ENCODE measurements at regions not wholly inside any gene's neighbourhood (a gene's known extent, or its start where the extent isn't known, plus 50 kb on each side); places are given as distances from the start of the nearest gene placed in this dataset.
A peak's percentile ranks its signal among the peaks of the same experiment; 100 is the strongest.

DNA sequence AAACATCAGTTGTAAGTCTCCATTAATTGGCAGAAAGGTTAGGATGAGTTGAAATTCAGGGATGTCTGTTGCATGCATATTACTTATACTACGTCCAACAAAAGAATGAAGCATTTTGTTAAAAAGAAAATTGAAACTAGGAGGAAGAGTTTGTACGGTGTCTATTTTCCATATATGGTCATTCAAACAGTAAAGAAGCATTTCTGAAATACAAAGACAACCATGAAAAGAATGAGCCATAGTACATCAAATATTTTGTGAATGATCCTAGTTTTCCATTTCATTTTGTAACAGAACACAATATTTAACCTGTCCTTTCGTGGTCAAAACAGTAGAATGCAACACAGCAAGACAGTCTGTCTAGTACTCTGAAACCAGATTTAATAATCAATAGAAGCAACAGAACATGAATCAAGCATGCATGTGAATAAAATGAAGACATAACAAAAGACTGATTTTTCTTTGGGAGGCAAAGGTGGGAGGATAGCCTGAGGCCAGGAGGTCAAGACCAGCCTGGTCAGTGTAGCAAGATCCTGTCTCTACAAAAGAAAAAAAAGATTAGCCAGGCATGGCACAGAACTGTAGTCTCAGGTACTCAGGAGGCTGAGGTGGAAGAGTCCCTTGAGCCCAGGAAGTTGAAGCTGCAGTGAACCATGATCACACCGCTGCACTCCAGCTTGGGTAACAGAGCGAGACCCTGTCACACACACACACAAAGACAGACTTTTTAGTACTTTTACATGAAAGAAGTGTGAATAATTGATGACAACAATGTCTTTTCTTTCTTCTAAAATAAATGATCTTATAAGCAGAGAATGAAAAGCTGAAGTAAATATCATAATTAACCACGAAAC is 156.0 kb downstream of the LRIG3 start:
- no peak for DNase-seq

DNA sequence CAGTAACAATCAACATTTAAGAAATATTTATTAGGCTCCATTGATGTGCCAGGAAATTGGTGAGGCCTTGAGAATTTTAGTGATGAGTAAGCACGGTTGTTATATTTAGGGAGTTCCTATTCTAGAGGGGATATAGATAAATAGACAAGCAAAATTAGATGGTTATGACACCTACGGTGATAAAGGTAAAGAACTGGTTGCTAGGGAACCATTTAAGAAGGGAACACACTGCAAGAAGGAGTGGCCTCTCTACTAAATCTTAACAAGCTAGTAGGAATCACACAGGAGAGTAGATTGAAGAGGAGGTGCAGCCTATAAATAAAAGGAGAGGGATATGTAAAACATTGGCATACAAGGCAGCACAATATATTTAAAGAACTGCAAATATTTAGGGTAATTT is 155.2 kb downstream of the LRIG3 start:
- DNase-seq: no peak

DNA sequence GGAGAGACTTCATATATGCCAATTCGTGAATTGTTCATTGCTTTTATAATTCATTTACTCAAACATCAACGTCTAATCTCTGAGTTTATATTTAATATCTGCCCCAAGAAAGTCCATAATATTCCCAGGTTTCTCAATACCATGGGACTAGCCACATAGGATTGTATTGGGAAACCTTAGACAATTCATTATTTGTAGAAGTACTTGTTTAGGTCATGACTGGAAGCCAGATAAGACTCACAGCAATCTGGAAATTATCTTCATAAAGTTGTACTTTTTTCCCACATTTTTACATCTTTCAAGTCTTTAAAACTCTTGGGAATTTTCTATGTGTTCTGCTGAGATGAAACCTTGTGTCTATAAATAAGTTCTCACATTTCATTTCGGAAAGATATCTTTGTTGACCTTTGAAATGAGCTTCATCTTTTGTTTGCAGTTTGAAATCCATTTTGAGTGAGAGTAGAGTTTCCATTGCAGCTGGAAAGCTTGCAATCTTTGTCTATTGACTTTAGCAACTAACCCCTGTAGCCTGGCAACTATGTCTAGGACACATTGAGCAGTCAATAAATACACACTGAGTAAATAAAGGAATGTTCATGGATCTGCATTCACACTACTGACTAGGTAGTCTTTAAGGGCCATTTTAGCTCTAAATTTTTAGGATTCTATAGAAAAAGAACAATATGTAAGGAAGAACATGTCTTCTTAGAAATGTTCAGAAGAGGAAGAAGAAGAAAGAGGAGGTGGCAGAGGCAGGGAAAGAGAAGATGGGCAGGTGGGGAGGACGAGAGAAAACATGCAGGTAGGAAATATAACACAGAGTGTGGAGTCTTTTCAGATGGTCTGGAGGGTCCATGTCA is 154.4 kb downstream of the LRIG3 start:
- peak; percentile 79 for DNase-seq

DNA sequence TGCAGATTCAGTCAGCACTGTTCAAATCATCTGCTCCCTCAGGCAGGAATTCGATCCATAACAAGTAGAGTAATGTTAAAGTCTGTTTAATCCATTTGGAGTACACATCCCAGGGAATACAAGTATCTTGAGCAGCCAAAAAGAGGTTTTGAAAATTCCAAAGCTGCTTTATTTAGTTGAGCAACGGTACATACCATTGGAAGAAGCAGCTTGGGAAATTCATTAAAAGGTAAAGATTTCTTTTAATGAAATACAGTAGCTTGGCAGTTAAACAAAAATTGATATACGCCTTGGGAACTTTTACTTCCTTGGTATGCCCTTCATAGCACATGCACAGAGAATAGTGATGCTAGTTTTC is 153.8 kb downstream of the LRIG3 start:
- DNase-seq: no peak

DNA sequence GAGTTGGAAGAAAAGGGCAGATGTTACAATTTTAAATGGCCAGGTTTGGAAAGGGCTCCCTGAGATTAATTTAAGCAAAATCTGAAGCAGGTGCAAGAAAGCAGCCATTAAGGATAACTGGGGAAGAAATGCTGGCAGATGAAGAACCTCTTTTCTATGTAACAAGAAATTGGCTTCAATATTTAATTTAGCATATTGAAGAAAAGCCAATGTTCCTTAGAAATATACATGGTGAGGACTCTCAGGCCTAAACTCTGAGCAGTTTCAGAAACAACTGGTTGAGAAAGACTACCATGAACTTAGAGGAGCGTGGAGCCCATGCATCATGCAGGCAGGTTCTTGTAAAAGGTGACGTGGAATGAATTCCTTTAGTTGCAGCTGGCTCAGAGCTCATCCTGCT is 152.8 kb downstream of the LRIG3 start:
- DNase-seq: no peak

DNA sequence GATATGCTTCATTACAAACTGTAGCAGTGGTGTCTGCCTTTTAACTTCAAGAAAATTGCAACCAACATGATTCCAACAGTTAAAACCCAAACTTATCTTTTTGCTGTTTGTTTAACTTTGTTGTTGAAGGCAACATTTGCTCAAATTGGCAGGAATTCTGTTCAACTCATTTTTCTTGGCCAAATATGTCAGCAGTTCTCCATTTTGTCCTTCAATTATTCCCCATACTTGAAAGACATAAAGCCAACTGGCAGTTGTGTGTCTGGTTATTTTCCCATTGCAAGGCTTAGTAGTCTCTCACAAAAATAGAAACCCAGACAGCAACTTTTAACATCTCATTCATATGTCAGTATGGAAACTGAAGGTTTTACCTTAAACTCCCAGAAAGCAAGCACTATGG is 146.3 kb downstream of the LRIG3 start:
- DNase-seq: no peak

DNA sequence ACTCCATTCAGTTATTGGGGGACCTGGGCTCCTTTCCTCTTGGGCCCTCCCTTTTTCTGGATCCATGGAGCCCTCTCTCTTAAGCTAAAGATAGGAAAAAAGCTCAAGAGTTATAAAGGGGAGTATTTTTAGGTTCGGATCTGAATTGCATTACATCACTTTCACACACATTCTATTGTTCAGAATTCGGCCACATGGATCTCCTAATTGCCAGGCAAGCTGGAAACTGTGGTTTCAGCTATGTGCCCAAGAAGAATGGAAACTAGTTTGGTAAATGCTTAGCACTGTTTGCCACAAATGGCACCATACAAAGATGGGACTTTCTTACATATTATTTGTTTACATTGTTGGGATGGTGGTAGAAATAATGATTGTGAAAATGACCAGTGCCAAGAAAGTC is 145.6 kb downstream of the LRIG3 start:
- no peak for DNase-seq

DNA sequence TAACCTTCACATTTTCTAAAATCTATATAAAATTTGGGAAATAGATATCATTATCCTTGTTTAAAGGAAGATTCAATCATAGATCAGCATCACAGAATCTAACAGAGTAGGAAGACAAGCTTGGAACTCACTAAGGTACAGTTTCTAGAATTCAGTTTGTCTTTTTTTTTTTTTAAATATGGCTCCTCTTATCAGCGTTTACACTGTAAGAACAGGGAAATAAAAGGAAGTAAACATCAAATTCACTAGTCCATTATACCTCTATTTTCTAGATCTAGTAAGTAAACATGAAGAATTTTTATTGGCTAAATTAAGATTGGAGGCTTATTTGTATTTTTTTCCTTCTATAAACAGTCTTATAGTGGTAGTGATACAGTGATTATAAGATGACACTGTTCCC is 144.9 kb downstream of the LRIG3 start:
- no peak for DNase-seq

DNA sequence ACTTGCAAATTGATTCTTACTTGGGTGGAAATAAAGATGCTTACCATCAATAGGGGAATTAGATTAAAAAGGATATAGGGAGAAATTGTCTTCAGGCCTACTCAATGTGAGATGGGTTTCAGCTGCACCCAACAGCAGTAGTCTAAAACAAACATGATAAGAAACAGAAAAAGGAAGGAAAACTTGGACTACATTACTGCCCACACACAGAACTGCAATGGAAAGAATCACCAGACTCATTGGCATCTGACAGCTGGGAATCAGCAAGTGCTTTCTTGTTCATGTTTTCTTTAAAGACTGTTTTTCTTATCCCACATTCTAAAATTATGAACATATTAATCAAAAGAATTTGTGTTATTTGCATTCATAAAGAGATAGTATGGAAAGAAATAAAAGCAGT is 144.2 kb downstream of the LRIG3 start:
- no peak for DNase-seq

DNA sequence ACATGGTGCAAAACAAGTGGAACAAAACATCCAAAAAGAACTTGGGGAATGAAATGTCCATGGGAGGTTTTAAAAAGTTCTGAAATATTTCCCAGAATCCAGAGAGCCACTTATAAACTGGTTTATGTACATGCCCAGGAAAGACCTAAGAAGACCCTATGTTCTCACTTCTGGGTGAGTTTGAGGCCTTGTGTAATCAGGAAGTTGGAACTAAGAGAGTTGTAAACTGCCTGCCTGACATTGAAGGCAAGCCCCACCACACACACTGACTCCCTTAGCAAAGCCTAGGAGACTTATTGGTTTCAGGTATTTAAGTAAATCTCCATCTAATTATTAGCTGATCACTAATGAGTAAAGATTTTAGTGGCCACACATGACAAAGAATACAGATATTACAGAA is 142.5 kb downstream of the LRIG3 start:
- no peak for DNase-seq

DNA sequence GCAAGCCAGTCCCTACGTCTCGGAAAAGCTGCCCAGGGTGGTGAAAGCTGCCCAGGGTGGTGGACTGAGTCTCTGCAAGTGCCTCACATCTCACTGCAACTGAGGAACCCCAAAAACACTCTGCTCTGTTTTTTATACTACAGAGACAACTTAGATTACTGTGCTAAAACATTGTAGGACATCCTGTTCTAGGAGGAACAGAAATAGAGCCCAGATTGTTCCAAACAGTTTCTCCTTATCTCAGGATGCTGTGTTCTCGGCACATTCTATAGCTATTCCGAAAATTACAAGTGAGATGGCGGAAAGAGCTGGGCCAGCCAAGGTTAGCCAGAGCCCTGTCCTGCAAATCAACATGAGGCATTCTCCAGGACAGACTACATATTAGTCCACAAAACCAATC is 138.7 kb downstream of the LRIG3 start:
- no peak for DNase-seq

DNA sequence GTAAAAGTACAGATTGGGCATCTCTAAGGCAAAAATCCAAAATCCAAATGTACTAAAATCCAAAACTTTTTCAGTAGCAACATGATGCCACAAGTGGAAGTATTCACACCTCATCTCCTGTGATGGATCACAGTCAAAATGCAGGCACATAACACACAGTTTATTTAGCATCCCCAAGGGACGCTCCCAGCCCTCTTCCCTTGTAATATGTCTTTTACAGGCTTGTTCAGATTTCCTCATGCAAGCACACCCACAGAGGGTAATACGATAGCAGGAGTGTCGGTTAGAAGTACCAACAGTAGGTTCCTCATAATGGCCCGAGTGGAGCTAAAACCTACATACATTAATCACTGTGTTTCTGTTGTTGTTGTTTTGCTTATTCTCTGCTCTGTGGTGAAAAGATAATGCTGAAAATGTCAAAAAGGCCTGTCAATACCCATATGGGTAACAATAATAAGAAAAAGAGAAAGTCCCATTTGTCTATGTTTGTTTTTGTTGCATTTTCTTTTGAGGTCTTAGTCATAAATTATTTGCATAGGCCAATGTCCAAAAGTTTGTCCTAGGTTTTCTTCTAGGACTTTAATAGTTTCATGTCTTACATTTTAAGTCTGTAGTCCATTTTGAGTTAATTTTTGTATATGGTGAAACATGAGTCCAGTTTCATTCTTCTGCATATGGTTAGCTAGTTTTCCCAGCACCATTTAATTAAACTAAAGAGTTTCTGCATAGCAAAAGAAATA is 133.1 kb downstream of the LRIG3 start:
- DNase-seq: peak; percentile 81

DNA sequence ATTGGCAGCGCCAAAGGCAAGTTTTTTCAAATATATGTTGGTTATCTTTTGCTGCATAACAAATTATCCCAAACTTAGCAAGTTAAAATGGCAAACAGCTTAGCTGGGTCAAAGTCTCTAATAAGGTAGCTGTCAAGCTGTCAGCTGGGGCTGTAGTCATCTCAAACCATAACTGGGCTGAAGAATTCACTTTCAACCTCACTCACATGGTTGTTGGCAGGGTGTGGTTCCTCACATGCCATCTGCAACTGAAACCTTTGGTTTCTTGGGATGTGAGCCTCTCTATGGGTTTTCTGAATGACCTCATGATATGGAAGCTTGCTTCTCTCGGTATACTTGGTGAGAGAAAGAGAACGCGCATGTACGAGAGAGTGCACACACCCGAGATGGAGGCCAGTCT is 125.4 kb downstream of the LRIG3 start:
- DNase-seq: no peak

DNA sequence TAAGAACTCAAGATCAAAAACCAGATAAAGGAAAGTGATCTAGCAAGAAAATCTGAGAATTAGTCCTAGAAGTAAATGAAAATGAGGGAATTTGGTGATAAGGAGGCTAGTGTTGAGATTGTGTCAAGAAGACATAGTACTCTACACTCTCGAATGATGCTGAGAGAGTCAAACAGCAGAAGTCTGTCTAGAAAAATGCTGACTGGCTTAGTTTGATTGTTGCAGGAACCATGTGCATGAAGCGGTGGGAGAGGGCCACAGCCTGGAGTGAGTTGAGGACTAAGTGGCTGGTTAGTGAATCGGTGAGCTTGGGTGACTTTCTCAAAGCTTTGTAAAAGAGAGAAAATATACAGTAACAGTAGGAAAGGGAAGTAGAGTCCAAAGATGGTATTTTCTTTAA is 124.5 kb downstream of the LRIG3 start:
- no peak for DNase-seq

DNA sequence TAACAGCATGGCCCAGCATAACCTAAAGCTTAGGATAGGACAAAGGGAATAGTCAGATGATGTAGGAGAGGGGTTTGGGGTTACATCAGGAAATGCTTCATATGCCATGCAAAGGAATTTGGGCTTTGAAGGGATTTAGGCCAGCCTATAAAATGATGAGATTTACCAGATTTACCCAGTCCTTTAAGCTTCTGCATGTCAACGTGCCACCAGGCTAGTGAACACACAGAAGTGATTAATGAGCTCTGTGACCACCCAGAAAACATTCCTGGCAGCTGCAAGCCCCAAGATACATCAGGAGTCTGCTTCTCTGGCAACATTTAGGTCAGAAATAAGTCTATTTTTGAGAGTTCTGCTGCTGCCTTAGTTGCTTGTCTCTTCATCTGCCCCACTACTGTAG is 118.3 kb downstream of the LRIG3 start:
- DNase-seq: no peak

DNA sequence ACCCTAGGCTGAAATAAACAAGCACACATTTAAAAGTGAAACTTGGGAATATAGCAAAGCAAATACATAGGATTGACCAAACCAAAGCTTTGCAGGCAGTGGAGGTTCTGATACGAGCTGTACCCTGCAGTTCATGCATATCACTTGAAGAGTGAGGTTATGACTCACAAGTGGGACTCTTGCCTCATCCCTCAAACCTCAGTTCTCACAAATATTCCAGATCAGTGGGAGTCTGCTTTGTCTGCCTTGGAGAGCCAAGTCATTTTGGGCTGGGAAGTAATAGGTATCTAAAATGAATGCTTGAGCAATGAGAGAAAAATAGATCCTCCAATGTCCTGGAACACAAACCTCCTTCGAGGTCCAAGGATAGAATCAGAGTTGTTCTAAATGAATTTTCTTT is 116.4 kb downstream of the LRIG3 start:
- no peak for DNase-seq

DNA sequence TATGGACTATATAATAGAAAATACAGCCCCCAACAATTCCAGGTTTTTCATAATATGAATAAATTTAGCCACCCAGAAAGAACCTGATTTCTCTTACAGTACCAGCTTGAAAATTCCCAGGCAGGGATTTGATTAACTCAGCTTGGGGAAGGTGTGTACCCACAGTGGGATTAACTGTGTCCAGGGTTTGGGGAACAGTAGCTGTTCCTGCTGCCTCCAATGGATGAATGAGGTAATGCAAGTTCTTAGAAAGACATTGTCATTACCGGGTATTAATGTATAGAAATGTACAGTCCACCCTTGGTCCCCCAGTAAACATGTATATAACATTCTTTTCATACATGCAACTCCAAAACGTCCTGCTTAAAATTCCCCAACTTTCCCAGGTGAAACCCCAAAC is 115.6 kb downstream of the LRIG3 start:
- DNase-seq: no peak

DNA sequence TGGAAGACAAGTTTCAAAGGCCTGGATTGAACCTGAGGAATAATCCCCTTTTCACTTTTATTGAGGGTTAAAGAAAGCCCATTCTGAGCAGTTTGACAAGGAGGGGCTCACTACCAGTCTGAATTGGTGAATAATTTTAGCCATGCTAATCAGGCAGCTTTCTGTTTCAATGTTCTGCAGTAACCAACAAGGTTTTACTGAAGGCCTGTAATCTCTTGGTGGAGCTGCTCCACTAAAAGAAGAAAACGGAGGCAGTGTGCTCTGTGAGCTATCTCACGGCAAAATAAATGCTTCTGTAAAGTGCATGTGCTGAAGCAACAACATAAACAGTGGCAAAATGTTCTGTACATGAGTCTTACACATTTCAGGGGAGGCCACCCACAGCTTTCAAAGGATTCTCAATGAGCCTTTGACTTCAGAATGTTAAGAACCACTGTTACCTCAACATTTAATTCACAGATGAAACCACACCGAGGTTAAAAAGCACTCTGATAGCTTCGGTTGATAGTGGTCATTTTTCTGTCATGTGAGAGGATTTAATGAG is 111.2 kb downstream of the LRIG3 start:
- DNase-seq: no peak

DNA sequence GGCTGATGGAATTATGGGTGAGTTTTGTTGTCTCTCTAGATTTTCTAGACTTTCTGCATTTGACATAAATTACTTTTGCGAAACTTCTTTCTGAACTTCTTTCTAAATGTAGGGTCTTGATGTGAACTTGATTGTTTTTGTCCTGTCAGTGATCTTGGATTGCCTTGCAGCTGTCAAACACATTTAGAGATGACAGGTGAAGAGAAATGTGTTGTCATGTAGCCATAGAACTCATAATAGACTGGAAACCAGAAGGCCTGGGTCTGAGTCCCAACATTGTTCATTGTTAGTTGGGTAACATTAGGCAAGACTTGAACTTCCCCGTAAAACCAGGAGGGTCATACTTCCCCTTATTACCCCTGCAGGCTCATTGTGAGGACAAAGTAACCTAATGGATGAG is 109.0 kb downstream of the LRIG3 start:
- DNase-seq: no peak

DNA sequence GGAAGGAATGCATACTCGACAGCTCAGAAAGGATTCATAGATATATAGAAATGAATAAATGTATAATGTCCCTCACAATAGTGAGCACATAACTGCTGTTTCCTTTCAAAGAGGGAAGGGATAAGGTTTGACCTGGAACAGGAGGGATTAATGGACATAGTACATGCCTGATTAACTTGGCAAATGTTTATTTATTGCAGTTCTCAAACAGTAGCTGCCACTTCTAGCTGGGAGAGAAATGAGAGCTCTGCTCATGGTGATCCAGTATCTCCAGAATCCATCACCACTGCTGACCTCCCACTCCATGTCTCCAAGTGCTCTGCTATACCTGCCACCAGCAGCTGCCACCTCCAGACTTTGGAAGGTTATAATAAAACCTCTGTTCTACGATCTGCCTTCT is 108.1 kb downstream of the LRIG3 start:
- no peak for DNase-seq

DNA sequence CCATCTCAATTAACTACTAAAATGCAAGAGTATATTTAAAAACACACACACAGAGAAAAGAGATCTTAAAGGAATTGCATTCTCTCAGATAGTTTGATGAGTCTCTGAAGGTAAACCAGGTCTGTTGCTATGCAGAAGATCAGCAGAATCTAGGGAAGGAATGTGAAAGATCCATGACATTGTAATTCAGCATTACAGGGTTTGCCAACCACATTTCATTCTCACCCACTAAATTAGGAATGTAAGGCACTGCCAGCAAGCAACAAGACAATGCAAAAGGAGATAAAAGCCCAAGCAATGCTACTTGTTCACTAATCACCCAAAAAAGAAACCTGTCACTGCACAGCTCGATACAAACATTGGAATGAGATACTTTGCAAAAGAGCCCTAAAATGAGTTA is 106.3 kb downstream of the LRIG3 start:
- no peak for DNase-seq

DNA sequence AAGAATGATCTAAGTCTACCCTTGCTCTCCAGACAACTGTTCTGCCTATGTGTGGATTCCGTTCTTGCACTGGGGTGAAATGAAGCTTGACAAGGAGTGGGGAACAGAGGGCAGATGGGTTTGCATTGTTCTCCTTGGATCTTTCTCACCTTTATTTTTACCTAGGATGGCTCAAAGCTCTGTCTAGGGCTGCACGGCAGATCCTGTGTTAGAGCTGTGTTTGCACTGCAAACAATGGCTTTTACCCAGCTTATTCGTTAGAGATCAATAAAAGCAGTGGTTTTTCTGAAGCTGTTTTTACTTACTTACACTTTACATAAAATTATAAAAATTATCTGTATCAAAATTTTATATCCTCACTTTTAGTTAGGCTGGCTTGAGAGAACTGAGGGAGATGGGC is 105.1 kb downstream of the LRIG3 start:
- DNase-seq: no peak

DNA sequence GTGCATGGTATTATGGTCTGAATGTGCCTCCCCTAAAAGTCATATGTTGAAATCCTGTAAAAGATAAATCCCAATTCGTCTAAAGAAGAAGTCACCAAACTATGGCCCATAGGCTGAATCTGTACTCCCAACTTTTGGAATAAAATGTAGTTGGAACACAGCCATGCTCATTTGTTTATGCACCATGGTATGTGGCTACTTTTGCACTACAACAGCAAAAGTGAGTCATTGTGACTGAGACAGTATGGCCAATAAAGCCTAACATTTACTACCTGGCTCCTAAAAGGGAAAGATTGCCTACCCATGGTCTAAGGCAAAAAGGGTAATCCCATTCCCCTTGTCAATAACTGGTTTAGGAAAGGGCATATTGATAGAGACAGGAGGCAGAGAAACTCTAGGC is 101.8 kb downstream of the LRIG3 start:
- DNase-seq: no peak

DNA sequence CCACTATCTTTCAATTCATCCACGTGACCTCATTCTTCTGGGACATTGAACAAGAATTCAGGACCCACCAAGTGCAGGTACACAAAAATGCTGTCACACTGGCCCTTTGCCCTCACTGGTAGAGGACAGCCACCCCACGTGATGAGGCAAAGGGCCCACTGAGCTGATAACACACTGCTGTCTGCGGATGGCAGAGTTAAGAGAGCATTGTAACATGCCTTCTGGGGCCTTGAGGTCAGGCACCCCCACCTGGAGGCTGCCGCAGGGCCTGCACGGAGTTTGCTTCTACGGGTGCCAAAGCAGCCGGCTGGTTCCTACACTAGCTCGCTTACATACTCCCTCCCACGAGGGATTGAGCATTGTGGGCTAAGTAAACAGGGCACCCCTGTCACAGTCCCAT is 101.0 kb downstream of the LRIG3 start:
- no peak for DNase-seq
